Parathyroid adenoma (tissue), 2 donors: ENCODE measurements at regions not wholly inside any gene's neighbourhood (a gene's known extent, or its start where the extent isn't known, plus 50 kb on each side); places are given as distances from the start of the nearest gene placed in this dataset.
"Not testable (repeated sequence)": the region's sequence is repeated elsewhere in the genome, so short reads cannot be mapped to it uniquely, and the experiment has no call there.

Experiments
- H2AFZ ChIP-seq: fragments of 300-600 bp; sonication (generic); one replicate; pipeline ENCODE4 v1.7.0; 2017; ENCODE audit warnings: antibody characterized with exemption, mild to moderate bottlenecking
- H3K27ac ChIP-seq: fragments of 300-600 bp; sonication (generic); one replicate; pipeline ENCODE4 v1.7.0; 2017
- H3K27me3 ChIP-seq: fragments of 300-600 bp; sonication (generic); one replicate; pipeline ENCODE4 v1.7.0; 2017; ENCODE audit warnings: low read length; ENCODE audit not compliant: control insufficient read depth, insufficient read depth
- H3K36me3 ChIP-seq: fragments of 300-600 bp; sonication (generic); one replicate; pipeline ENCODE4 v1.7.0; 2017; ENCODE audit warnings: low read length; ENCODE audit not compliant: control insufficient read depth, insufficient read depth
- H3K4me1 ChIP-seq: fragments of 300-600 bp; sonication (generic); one replicate; pipeline ENCODE4 v1.7.0; 2017; ENCODE audit warnings: control low read depth
- H3K4me2 ChIP-seq: fragments of 300-600 bp; sonication (generic); one replicate; pipeline ENCODE4 v1.7.0; 2017; ENCODE audit warnings: low read length
- H3K4me3 ChIP-seq: fragments of 300-600 bp; sonication (generic); one replicate; pipeline ENCODE4 v1.7.0; 2017; ENCODE audit warnings: low read depth, low read length
- H3K79me2 ChIP-seq: fragments of 300-600 bp; sonication (generic); one replicate; pipeline ENCODE4 v1.7.0; 2017; ENCODE audit warnings: control low read depth
- H3K9ac ChIP-seq: fragments of 300-600 bp; sonication (generic); one replicate; pipeline ENCODE4 v1.7.0; 2017; ENCODE audit warnings: mild to moderate bottlenecking
- H3K9me3 ChIP-seq: fragments of 300-600 bp; sonication (generic); one replicate; pipeline ENCODE4 v1.7.0; 2017; ENCODE audit warnings: low read length; ENCODE audit not compliant: control insufficient read depth
- CTCF ChIP-seq: fragments of 300-600 bp; sonication (generic); IDR thresholded peaks from one replicate; pipeline ENCODE4 v1.7.0; 2017; ENCODE audit warnings: antibody characterized with exemption, mild to moderate bottlenecking
- donor health status: primary hyperparathyroidism.

GRCh38 chr6:4420160-4420865 is 284.9 kb upstream of the ECI2 start:
- no peak overlapping the region for H2AFZ ChIP-seq
- H3K9ac ChIP-seq: no peak overlapping the region
- H3K27me3 ChIP-seq: no peaks in the 10 kb centered on the region
- H3K4me3 ChIP-seq: no peak overlapping the region
- TF ChIP-seq CTCF: no peak
- no peak overlapping the region for H3K27ac ChIP-seq
- H3K79me2 ChIP-seq: no peaks in the 10 kb centered on the region
- H3K9me3 ChIP-seq: no peaks in the 10 kb centered on the region
- no peaks in the 10 kb centered on the region for H3K4me1 ChIP-seq
- H3K4me2 ChIP-seq: no peak overlapping the region
- H3K36me3 ChIP-seq: no peaks in the 10 kb centered on the region

DNA sequence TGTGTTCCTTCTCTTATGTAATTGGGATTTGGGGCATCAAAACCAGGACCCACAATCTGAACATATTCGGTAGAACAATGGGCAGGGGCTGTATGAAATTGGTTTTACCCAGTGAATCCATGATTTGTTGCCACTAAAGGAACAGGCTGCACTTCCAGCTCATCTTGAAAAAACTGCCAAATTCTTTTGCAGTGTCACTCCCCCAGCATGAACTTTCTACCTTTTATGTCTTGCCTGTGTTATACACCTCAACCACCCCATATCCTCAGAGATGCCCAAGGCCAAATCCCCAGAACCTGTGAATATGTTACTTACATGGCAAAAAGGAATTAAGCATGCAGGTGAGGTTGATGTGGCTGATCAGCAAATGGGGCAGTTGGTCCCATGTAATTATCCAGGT is 280.2 kb upstream of the ECI2 start:
- H3K27ac ChIP-seq: no peak overlapping the region

GRCh38 chr6:4414078-4414477 is 278.7 kb upstream of the ECI2 start:
- H3K9me3 ChIP-seq, H3K27ac ChIP-seq, H3K27me3 ChIP-seq, H2AFZ ChIP-seq, H3K9ac ChIP-seq, H3K4me1 ChIP-seq, H3K4me3 ChIP-seq, H3K4me2 ChIP-seq, H3K79me2 ChIP-seq, H3K36me3 ChIP-seq: not testable (repeated sequence)

More for the DNA sequence above, 280.2 kb upstream of the ECI2 start:
- no peaks in the 10 kb centered on the region for H3K4me1 ChIP-seq
- no peak overlapping the region for H3K4me3 ChIP-seq
- no peak overlapping the region for H3K4me2 ChIP-seq
- H3K79me2 ChIP-seq: no peaks in the 10 kb centered on the region
- H3K9ac ChIP-seq: no peak overlapping the region
- no peak for TF ChIP-seq CTCF
- no peaks in the 10 kb centered on the region for H3K9me3 ChIP-seq
- no peak overlapping the region for H2AFZ ChIP-seq
- no peaks in the 10 kb centered on the region for H3K36me3 ChIP-seq
- H3K27me3 ChIP-seq: no peaks in the 10 kb centered on the region

GRCh38 chr6:4413073-4413472 is 277.7 kb upstream of the ECI2 start:
- no peak overlapping the region for H3K27ac ChIP-seq
- H3K79me2 ChIP-seq: no peaks in the 10 kb centered on the region
- no peak overlapping the region for H3K4me3 ChIP-seq
- no peaks in the 10 kb centered on the region for H3K27me3 ChIP-seq
- H2AFZ ChIP-seq: no peak overlapping the region
- no peak overlapping the region for H3K4me2 ChIP-seq
- H3K9ac ChIP-seq: no peak overlapping the region
- no peak for TF ChIP-seq CTCF
- no peaks in the 10 kb centered on the region for H3K36me3 ChIP-seq
- no peaks in the 10 kb centered on the region for H3K4me1 ChIP-seq
- H3K9me3 ChIP-seq: no peaks in the 10 kb centered on the region

GRCh38 chr6:4412488-4412887 is 277.1 kb upstream of the ECI2 start:
- no peak overlapping the region for H3K4me3 ChIP-seq
- H3K79me2 ChIP-seq: no peaks in the 10 kb centered on the region
- H3K36me3 ChIP-seq: no peaks in the 10 kb centered on the region
- no peaks in the 10 kb centered on the region for H3K27me3 ChIP-seq
- no peak overlapping the region for H2AFZ ChIP-seq
- no peaks in the 10 kb centered on the region for H3K4me1 ChIP-seq
- H3K9me3 ChIP-seq: no peaks in the 10 kb centered on the region
- no peak overlapping the region for H3K27ac ChIP-seq
- TF ChIP-seq CTCF: no peak
- H3K4me2 ChIP-seq: no peak overlapping the region
- no peak overlapping the region for H3K9ac ChIP-seq
